DND-41 (cell line): ENCODE measurements at regions not wholly inside any gene's neighbourhood (a gene's known extent, or its start where the extent isn't known, plus 50 kb on each side); places are given as distances from the start of the nearest gene placed in this dataset.
"Not testable (repeated sequence)": the region's sequence is repeated elsewhere in the genome, so short reads cannot be mapped to it uniquely, and the experiment has no call there.

ENCODE experiments used
- EZH2 ChIP-seq: IDR thresholded peaks from 3 replicates; pipeline ENCODE4 v1.6.1; 2012; ENCODE audit warnings: borderline replicate concordance, low read depth, mild to moderate bottlenecking, moderate library complexity, low read length, inconsistent platforms; ENCODE audit not compliant: severe bottlenecking
- TF ChIP-seq, protein P1 (sequence below): IDR thresholded peaks from 2 replicates; pipeline ENCODE4 v1.5.1; 2012; ENCODE audit warnings: borderline replicate concordance, low read length, moderate library complexity, mild to moderate bottlenecking; ENCODE audit not compliant: poor library complexity, severe bottlenecking; ENCODE audit errors: extremely low read depth

DNA sequence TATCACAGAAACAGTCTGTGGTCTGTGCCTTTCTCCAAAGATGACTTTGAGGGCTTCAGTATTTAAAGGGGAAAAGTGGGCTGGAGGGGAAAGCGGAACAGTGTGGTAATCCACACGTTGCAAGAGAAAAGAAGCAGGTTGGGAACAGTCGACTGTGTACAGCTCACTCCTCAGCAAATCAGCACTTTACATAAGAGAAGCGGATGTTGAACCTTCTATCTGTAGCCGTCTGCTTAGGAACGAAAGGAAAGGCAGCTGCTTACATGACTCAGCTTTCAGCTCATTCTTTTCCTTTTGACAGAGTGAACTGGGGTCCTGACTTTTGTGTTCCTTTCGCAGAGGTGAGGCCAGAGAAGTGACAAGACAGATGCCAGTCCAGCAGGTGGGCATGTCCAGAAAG is 4020.7 kb upstream of the TPTE start:
- TF ChIP-seq, protein P1, sequence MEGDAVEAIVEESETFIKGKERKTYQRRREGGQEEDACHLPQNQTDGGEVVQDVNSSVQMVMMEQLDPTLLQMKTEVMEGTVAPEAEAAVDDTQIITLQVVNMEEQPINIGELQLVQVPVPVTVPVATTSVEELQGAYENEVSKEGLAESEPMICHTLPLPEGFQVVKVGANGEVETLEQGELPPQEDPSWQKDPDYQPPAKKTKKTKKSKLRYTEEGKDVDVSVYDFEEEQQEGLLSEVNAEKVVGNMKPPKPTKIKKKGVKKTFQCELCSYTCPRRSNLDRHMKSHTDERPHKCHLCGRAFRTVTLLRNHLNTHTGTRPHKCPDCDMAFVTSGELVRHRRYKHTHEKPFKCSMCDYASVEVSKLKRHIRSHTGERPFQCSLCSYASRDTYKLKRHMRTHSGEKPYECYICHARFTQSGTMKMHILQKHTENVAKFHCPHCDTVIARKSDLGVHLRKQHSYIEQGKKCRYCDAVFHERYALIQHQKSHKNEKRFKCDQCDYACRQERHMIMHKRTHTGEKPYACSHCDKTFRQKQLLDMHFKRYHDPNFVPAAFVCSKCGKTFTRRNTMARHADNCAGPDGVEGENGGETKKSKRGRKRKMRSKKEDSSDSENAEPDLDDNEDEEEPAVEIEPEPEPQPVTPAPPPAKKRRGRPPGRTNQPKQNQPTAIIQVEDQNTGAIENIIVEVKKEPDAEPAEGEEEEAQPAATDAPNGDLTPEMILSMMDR = not testable (repeated sequence)
- TF ChIP-seq EZH2 = not testable (repeated sequence)
